Type B pancreatic cell (in vitro differentiated cells): ENCODE measurements at regions not wholly inside any gene's neighbourhood (a gene's known extent, or its start where the extent isn't known, plus 50 kb on each side); places are given as distances from the start of the nearest gene placed in this dataset.
"Not testable (repeated sequence)": the region's sequence is repeated elsewhere in the genome, so short reads cannot be mapped to it uniquely, and the experiment has no call there.

Experiments
- DNase-seq: peaks from one replicate; pipeline ENCODE4 v3.0.0; 2021; ENCODE audit warnings: mixed read lengths; ENCODE audit not compliant: unreplicated experiment; ENCODE audit errors: extremely low spot score
- H3K27ac Mint-ChIP-seq: 2 replicates; pipeline ENCODE4 v1.8.0; 2021; ENCODE audit warnings: mild to moderate bottlenecking, mixed read lengths
- H3K27me3 Mint-ChIP-seq: 2 replicates; pipeline ENCODE4 v1.8.0; 2021; ENCODE audit warnings: mixed read lengths
- H3K36me3 Mint-ChIP-seq: 2 replicates; pipeline ENCODE4 v1.8.0; 2021; ENCODE audit warnings: mixed read lengths
- H3K4me1 Mint-ChIP-seq: one replicate; pipeline ENCODE4 v1.8.0; 2021; ENCODE audit warnings: mixed read lengths; ENCODE audit not compliant: unreplicated experiment
- H3K4me3 Mint-ChIP-seq: 2 replicates; pipeline ENCODE4 v1.8.0; 2021; ENCODE audit warnings: mild to moderate bottlenecking, mixed read lengths
- H3K9me3 Mint-ChIP-seq: 2 replicates; pipeline ENCODE4 v1.8.0; 2021; ENCODE audit warnings: mixed read lengths
- TF ChIP-seq, protein P1 (sequence below): fragments of 200-600 bp; sonication (generic); conservative IDR thresholded peaks from 2 replicates; pipeline ENCODE4 v1.5.0; 2021; ENCODE audit warnings: antibody characterized with exemption, mild to moderate bottlenecking

GRCh38 chr7:136424058-136424457 is 444.4 kb upstream of the CHRM2 start:
- TF ChIP-seq, protein P1, sequence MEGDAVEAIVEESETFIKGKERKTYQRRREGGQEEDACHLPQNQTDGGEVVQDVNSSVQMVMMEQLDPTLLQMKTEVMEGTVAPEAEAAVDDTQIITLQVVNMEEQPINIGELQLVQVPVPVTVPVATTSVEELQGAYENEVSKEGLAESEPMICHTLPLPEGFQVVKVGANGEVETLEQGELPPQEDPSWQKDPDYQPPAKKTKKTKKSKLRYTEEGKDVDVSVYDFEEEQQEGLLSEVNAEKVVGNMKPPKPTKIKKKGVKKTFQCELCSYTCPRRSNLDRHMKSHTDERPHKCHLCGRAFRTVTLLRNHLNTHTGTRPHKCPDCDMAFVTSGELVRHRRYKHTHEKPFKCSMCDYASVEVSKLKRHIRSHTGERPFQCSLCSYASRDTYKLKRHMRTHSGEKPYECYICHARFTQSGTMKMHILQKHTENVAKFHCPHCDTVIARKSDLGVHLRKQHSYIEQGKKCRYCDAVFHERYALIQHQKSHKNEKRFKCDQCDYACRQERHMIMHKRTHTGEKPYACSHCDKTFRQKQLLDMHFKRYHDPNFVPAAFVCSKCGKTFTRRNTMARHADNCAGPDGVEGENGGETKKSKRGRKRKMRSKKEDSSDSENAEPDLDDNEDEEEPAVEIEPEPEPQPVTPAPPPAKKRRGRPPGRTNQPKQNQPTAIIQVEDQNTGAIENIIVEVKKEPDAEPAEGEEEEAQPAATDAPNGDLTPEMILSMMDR: no peak

DNA sequence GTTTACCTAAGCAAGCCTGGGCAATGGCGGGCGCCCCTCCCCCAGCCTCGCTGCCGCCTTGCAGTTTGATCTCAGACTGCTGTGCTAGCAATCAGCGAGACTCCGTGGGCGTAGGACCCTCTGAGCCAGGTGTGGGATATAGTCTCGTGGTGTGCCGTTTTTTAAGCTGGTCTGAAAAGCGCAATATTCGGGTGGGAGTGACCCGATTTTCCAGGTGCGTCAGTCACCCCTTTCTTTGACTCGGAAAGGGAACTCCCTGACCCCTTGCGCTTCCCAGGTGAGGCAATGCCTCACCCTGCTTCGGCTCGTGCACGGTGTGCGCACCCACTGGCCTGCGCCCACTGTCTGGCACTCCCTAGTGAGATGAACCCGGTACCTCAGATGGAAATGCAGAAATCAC is 442.6 kb upstream of the MTPN start:
- H3K27me3 Mint-ChIP-seq, H3K27ac Mint-ChIP-seq, H3K4me1 Mint-ChIP-seq, DNase-seq, H3K9me3 Mint-ChIP-seq, H3K36me3 Mint-ChIP-seq, H3K4me3 Mint-ChIP-seq: not testable (repeated sequence)

More at GRCh38 chr7:136424058-136424457, 444.4 kb upstream of the CHRM2 start:
- no peaks in the 10 kb centered on the region for H3K36me3 Mint-ChIP-seq
- H3K4me3 Mint-ChIP-seq: no peak overlapping the region
- H3K27ac Mint-ChIP-seq: no peak overlapping the region
- no peaks in the 10 kb centered on the region for H3K4me1 Mint-ChIP-seq
- DNase-seq: no peak
- no peaks in the 10 kb centered on the region for H3K27me3 Mint-ChIP-seq
- no peaks in the 10 kb centered on the region for H3K9me3 Mint-ChIP-seq

GRCh38 chr7:136412952-136413351 is 435.8 kb upstream of the MTPN start:
- Mint-ChIP-seq H3K36me3 (no peaks in the 10 kb centered on the region), H3K4me3 (no peak overlapping the region), H3K27ac (no peak overlapping the region), H3K27me3 (no peaks in the 10 kb centered on the region), H3K4me1 (no peaks in the 10 kb centered on the region), H3K9me3 (no peaks in the 10 kb centered on the region)
- DNase-seq: no peak
- TF ChIP-seq, protein P1: no peak

- Mint-ChIP-seq H3K36me3 (no peaks in the 10 kb centered on the region), H3K27ac (no peak overlapping the region), H3K27me3 (no peaks in the 10 kb centered on the region), H3K9me3 (no peaks in the 10 kb centered on the region), H3K4me3 (peak overlapping the region; percentile 83), H3K4me1 (peaks cover 6% of the 10 kb centered on the region)
- TF ChIP-seq, protein P1: peak; percentile 89
- DNase-seq: no peak
Observed at GRCh38 chr7:136405931-136406777, 429.0 kb upstream of the MTPN start.

GRCh38 chr7:136403591-136403990 is 426.4 kb upstream of the MTPN start:
- H3K27ac Mint-ChIP-seq: no peak overlapping the region
- H3K9me3 Mint-ChIP-seq: no peaks in the 10 kb centered on the region
- peaks cover 6% of the 10 kb centered on the region for H3K4me1 Mint-ChIP-seq
- DNase-seq: no peak
- no peaks in the 10 kb centered on the region for H3K36me3 Mint-ChIP-seq
- H3K27me3 Mint-ChIP-seq: no peaks in the 10 kb centered on the region
- TF ChIP-seq, protein P1: no peak
- no peak overlapping the region for H3K4me3 Mint-ChIP-seq

DNA sequence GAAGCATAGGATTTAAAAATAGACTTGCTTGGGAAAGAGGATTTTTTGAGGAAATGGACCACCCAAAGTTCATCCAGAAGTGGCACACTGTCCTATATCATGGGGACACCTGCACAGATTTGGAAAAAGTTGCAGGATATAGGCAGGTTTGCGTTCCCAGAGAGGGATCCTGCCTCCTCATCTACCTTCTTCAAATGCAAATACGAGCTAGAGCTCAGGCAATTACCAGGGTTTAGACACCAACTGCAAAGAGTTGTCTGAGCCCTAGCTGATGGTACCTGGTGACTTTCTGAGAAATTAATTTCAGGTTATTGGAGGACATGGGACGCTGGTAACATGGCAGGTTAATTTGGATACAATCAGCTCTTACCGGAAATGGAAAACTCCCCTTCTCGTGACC is 423.7 kb upstream of the MTPN start:
- no peak overlapping the region for H3K4me3 Mint-ChIP-seq
- H3K27ac Mint-ChIP-seq: no peak overlapping the region
- DNase-seq: no peak
- no peaks in the 10 kb centered on the region for H3K9me3 Mint-ChIP-seq
- H3K4me1 Mint-ChIP-seq: no peaks in the 10 kb centered on the region
- H3K27me3 Mint-ChIP-seq: no peaks in the 10 kb centered on the region
- H3K36me3 Mint-ChIP-seq: no peaks in the 10 kb centered on the region
- TF ChIP-seq, protein P1: no peak
